Fibroblast of lung (primary cell): ENCODE measurements at regions not wholly inside any gene's neighbourhood (a gene's known extent, or its start where the extent isn't known, plus 50 kb on each side); places are given as distances from the start of the nearest gene placed in this dataset.

Source experiments
- CTCF ChIP-seq, 2 donors: IDR thresholded peaks in 1 of 2; conservative IDR thresholded peaks in 1 of 2; 1 replicate in 1 of 2; 2 replicates in 1 of 2; pipeline ENCODE4 v1.5.1; 2011 to 2012; ENCODE audit warnings: low read length in 2 of 2, control low read depth in 1 of 2, inconsistent platforms in 1 of 2, low read depth in 1 of 2, mild to moderate bottlenecking in 1 of 2
- EZH2 ChIP-seq: IDR thresholded peaks from 2 replicates; pipeline ENCODE4 v1.5.1; 2012; ENCODE audit warnings: low read length, control low read depth, mild to moderate bottlenecking; ENCODE audit errors: missing control alignments

DNA sequence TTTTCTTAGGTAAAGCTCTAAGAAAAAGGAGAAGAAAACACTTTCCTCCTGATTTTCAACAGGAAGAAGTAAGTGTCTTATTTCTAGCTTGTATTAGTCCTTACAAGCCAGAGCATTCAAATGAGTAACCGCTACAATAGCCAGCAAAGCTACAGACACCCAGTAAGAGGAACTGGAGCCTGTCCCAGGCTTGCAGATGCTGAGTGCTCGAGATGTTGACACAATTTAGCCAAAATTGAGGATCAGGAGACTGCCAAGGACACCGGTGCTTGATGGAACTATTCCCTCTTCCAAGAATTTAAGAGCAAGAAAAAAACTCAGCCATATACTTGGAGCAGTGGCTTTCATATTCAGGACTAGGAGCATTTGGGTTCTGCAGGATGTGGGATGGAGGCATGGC lies 149.3 kb upstream of the DPP6 start:
- TF ChIP-seq CTCF (conservative IDR thresholded peaks at IDR 0.05 in 1 of 2, IDR thresholded peaks at IDR 0.05 in 1 of 2; ENCODE audit: low read depth in 1 of 2, low read length in 2 of 2) (no peak), EZH2 (no peak)
